ENCODE measurements at regions not wholly inside any gene's neighbourhood (a gene's known extent, or its start where the extent isn't known, plus 50 kb on each side); places are given as distances from the start of the nearest gene placed in this dataset.

- in situ Hi-C loops (cut with MboI): loop anchor here (10.0 kb wide), 1 partner anchor 204 kb away; no protein-coding TSS in a partner anchor
- TF ChIP-seq EZH2phosphoT487 (IDR thresholded peaks at IDR 0.05; ENCODE audit: insufficient read depth, low read depth) (no peak), EZH2 (IDR thresholded peaks at IDR 0.05; ENCODE audit: insufficient read depth, poor library complexity, severe bottlenecking) (no peak)
- no peak overlapping the region for H3K4me3 ChIP-seq
- no peaks in the 10 kb centered on the region for H3F3A ChIP-seq (ENCODE audit: insufficient read depth)
- 76 to 100% methylated on average over 1 of the region's 1 CpG for whole genome bisulfite sequencing, 2 experiments (ENCODE audit: low coverage in 1 of 2, low lambda C conversion rate in 2 of 2, missing lambda C conversion rate in 2 of 2)
- no peaks in the 10 kb centered on the region for H3K27me3 ChIP-seq (replicated peaks; ENCODE audit: insufficient read depth)
- no peaks in the 10 kb centered on the region for H3K9me3 ChIP-seq (ENCODE audit: low read depth)
- H3K36me3 ChIP-seq (ENCODE audit: low read depth): no peaks in the 10 kb centered on the region
- no peaks in the 10 kb centered on the region for H3K4me1 ChIP-seq (ENCODE audit: insufficient read depth)
- no peak overlapping the region for H3K4me2 ChIP-seq (ENCODE audit: unreplicated experiment)
- no peaks in the 10 kb centered on the region for H3K9me2 ChIP-seq (ENCODE audit: insufficient read depth)
- H4K20me1 ChIP-seq (ENCODE audit: insufficient read depth): no peaks in the 10 kb centered on the region
- H3K9ac ChIP-seq: no peak overlapping the region
- no peaks in the 10 kb centered on the region for H3K79me2 ChIP-seq (ENCODE audit: insufficient read depth)
- no peak for DNase-seq
- H3K27ac ChIP-seq: no peak overlapping the region
- 0 out of 2 replicates have a peak overlapping the region, but pooled peaks have one; percentile 15 for H2AFZ ChIP-seq
These were observed 250.0 kb upstream of the ADGRL2 start for GRCh38 chr1:81550753-81551152.

GRCh38 chr1:81549588-81550127, 251.1 kb upstream of the ADGRL2 start:
- Histone ChIP-seq H3K9me3 (ENCODE audit: low read depth) (no peaks in the 10 kb centered on the region), H3K27ac (no peak overlapping the region), H3K9me2 (ENCODE audit: insufficient read depth) (no peaks in the 10 kb centered on the region), H3K79me2 (ENCODE audit: insufficient read depth) (no peaks in the 10 kb centered on the region), H3F3A (ENCODE audit: insufficient read depth) (no peaks in the 10 kb centered on the region), H3K27me3 (replicated peaks; ENCODE audit: insufficient read depth) (no peaks in the 10 kb centered on the region), H3K9ac (no peak overlapping the region), H3K36me3 (ENCODE audit: low read depth) (no peaks in the 10 kb centered on the region), H2AFZ (no peak overlapping the region), H3K4me1 (ENCODE audit: insufficient read depth) (no peaks in the 10 kb centered on the region), H4K20me1 (ENCODE audit: insufficient read depth) (no peaks in the 10 kb centered on the region), H3K4me3 (no peak overlapping the region), H3K4me2 (ENCODE audit: unreplicated experiment) (no peak overlapping the region)
- 12 to 17% methylated on average over 1 of the region's 1 CpG for WGBS, 2 experiments (ENCODE audit: low coverage in 1 of 2, low lambda C conversion rate in 2 of 2, missing lambda C conversion rate in 2 of 2)
- DNase-seq: peak; percentile 67
- in situ Hi-C loops (cut with MboI): loop anchor here (10.0 kb wide), 1 partner anchor 205 kb away; no protein-coding TSS in a partner anchor
- TF ChIP-seq EZH2 (IDR thresholded peaks at IDR 0.05; ENCODE audit: insufficient read depth, poor library complexity, severe bottlenecking) (no peak), EZH2phosphoT487 (IDR thresholded peaks at IDR 0.05; ENCODE audit: insufficient read depth, low read depth) (no peak)

- no peak overlapping the region for H3K27ac ChIP-seq
- H3K9me3 ChIP-seq (ENCODE audit: low read depth): no peaks in the 10 kb centered on the region
- no peaks in the 10 kb centered on the region for H4K20me1 ChIP-seq (ENCODE audit: insufficient read depth)
- H3K4me1 ChIP-seq (ENCODE audit: insufficient read depth): no peaks in the 10 kb centered on the region
- DNase-seq: no peak
- H2AFZ ChIP-seq: peak overlapping the region; percentile 43
- no peaks in the 10 kb centered on the region for H3K36me3 ChIP-seq (ENCODE audit: low read depth)
- no peak for TF ChIP-seq EZH2 (IDR thresholded peaks at IDR 0.05; ENCODE audit: insufficient read depth, poor library complexity, severe bottlenecking)
- no peak for TF ChIP-seq EZH2phosphoT487 (IDR thresholded peaks at IDR 0.05; ENCODE audit: insufficient read depth, low read depth)
- no peaks in the 10 kb centered on the region for H3F3A ChIP-seq (ENCODE audit: insufficient read depth)
- H3K79me2 ChIP-seq (ENCODE audit: insufficient read depth): no peaks in the 10 kb centered on the region
- H3K9ac ChIP-seq: no peak overlapping the region
- no peaks in the 10 kb centered on the region for H3K9me2 ChIP-seq (ENCODE audit: insufficient read depth)
- no peaks in the 10 kb centered on the region for H3K27me3 ChIP-seq (replicated peaks; ENCODE audit: insufficient read depth)
- in situ Hi-C loops (cut with MboI): no loop called here
- H3K4me3 ChIP-seq: no peak overlapping the region
- no peak overlapping the region for H3K4me2 ChIP-seq (ENCODE audit: unreplicated experiment)
- 58% methylated on average over 3 of the region's 3 CpGs for WGBS, 2 experiments (ENCODE audit: low coverage in 1 of 2, low lambda C conversion rate in 2 of 2, missing lambda C conversion rate in 2 of 2)
These were observed 251.7 kb upstream of the ADGRL2 start for GRCh38 chr1:81548918-81549587.

- peak; percentile 11 for DNase-seq
These were observed 252.8 kb upstream of the ADGRL2 start for GRCh38 chr1:81547912-81548303.

More at GRCh38 chr1:81547912-81548303, 252.8 kb upstream of the ADGRL2 start:
- H3K4me3 ChIP-seq: no peak overlapping the region
- no peak overlapping the region for H3K9ac ChIP-seq
- TF ChIP-seq EZH2phosphoT487 (IDR thresholded peaks at IDR 0.05; ENCODE audit: insufficient read depth, low read depth) (no peak), EZH2 (IDR thresholded peaks at IDR 0.05; ENCODE audit: insufficient read depth, poor library complexity, severe bottlenecking) (no peak)
- H3K4me1 ChIP-seq (ENCODE audit: insufficient read depth): no peaks in the 10 kb centered on the region
- H3K79me2 ChIP-seq (ENCODE audit: insufficient read depth): no peaks in the 10 kb centered on the region
- no peaks in the 10 kb centered on the region for H4K20me1 ChIP-seq (ENCODE audit: insufficient read depth)
- no peak overlapping the region for H3K27ac ChIP-seq
- H3K4me2 ChIP-seq (ENCODE audit: unreplicated experiment): no peak overlapping the region
- no peaks in the 10 kb centered on the region for H3F3A ChIP-seq (ENCODE audit: insufficient read depth)
- 0 out of 2 replicates have a peak overlapping the region, but pooled peaks have one; percentile 13 for H2AFZ ChIP-seq
- WGBS, 2 experiments (ENCODE audit: low coverage in 1 of 2, low lambda C conversion rate in 2 of 2, missing lambda C conversion rate in 2 of 2): 63 to 64% methylated on average over 2 of the region's 2 CpGs
- H3K27me3 ChIP-seq (replicated peaks; ENCODE audit: insufficient read depth): no peaks in the 10 kb centered on the region
- H3K36me3 ChIP-seq (ENCODE audit: low read depth): no peaks in the 10 kb centered on the region
- no peaks in the 10 kb centered on the region for H3K9me2 ChIP-seq (ENCODE audit: insufficient read depth)
- H3K9me3 ChIP-seq (ENCODE audit: low read depth): no peaks in the 10 kb centered on the region
- in situ Hi-C loops (cut with MboI): no loop called here

Measured in GM23248 (cell line).